ENCODE measurements at regions not wholly inside any gene's neighbourhood (a gene's known extent, or its start where the extent isn't known, plus 50 kb on each side); places are given as distances from the start of the nearest gene placed in this dataset.

DNA sequence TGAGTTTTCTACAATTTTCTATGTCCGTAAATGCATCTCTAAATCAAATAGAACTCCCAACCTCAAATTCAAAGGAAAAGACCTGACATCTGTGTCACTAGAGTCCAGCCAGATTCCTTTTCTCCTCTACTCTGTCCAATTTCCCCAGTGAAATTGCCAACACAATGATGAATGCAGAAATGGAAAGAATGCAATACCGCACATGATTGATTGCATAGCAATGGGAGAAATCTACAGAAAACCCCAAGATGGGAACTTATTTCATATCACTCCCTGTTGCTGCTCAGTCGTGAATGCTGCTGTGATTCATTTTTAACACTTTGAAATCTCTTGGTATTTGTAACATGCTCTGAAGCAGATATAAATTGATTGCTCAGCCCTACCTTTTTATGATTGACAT, 355.1 kb upstream of the TUSC1 start:
- no peak overlapping the region for H3K27ac ChIP-seq
- no peak for DNase-seq
- TF ChIP-seq CTCF (IDR thresholded peaks at IDR 0.05) (no peak), POLR2A (IDR thresholded peaks at IDR 0.05) (no peak), EP300 (IDR thresholded peaks at IDR 0.05) (no peak)
- no peaks in the 10 kb centered on the region for H3K4me1 ChIP-seq (ENCODE audit: insufficient read depth)
- no peaks in the 10 kb centered on the region for H3K9me3 ChIP-seq
- 42 to 51% (median 45%) methylated on average over 3 of the region's 3 CpGs for whole genome bisulfite sequencing, 3 donors
- H3K27me3 ChIP-seq: no peaks in the 10 kb centered on the region
- H3K36me3 ChIP-seq: no peaks in the 10 kb centered on the region
- intact Hi-C loops (cut with DNase I): no loop called here
- H3K4me3 ChIP-seq: no peak overlapping the region

- Histone ChIP-seq H3K27me3 (no peaks in the 10 kb centered on the region), H3K27ac (no peak overlapping the region), H3K9me3 (no peaks in the 10 kb centered on the region), H3K4me1 (ENCODE audit: insufficient read depth) (no peaks in the 10 kb centered on the region), H3K36me3 (no peaks in the 10 kb centered on the region), H3K4me3 (no peak overlapping the region)
- DNase-seq: no peak
- intact Hi-C loops (cut with DNase I): no loop called here
- 66 to 80% (median 76%) methylated on average over 2 of the region's 2 CpGs for WGBS, 3 donors
- TF ChIP-seq CTCF (IDR thresholded peaks at IDR 0.05) (no peak), EP300 (IDR thresholded peaks at IDR 0.05) (no peak), POLR2A (IDR thresholded peaks at IDR 0.05) (no peak)
Measured at GRCh38 chr9:26026423-26027100, 348.3 kb upstream of the TUSC1 start.

DNA sequence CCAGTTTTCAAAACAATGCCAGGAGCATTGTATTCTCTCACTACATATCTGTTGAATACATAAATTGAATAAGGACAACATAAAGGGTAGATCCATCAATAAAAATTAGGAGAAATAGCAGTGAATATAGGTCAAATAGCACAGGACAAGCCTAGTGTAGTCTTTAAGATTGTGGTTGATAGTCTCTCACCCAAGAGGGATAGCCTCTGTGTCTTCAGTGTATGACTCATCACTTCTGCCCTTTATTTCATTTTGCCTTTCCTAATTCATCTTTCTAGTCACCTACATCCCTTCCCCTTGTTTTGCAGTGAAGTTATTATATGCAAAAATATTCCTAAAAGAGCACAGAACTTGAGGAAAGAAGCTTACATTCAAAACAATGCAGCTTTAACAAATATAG, 335.0 kb upstream of the TUSC1 start:
- Histone ChIP-seq H3K4me1 (ENCODE audit: insufficient read depth) (no peaks in the 10 kb centered on the region), H3K4me3 (no peak overlapping the region), H3K27me3 (no peaks in the 10 kb centered on the region), H3K27ac (no peak overlapping the region), H3K36me3 (no peaks in the 10 kb centered on the region), H3K9me3 (peaks cover 0 to 2% of the 10 kb centered on the region in 2 donors)
- DNase-seq: no peak
- TF ChIP-seq EP300 (IDR thresholded peaks at IDR 0.05) (no peak), POLR2A (IDR thresholded peaks at IDR 0.05) (no peak), CTCF (IDR thresholded peaks at IDR 0.05) (no peak)
- intact Hi-C loops (cut with DNase I): no loop called here

DNA sequence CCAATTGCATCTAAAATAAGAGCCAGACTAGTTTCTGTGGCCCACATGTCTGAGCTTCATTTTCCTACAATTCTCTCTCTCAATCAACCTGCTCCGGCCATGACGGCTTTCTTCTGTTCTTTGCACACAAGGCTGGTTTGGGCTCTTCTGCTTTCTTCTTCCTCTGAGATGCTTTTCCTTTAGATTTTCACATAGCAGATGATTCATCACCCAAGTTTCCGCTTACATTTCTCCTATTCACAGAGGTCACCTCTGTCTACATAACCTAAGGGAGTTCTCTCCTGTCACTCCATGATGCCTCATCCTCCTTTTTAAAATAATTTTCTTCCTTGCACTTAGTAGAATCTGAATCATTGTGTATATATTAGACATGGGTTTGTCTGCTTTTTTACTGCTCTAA, 334.6 kb upstream of the TUSC1 start:
- DNase-seq: no peak
- H3K27ac ChIP-seq: no peak overlapping the region
- no peaks in the 10 kb centered on the region for H3K9me3 ChIP-seq
- no peaks in the 10 kb centered on the region for H3K4me1 ChIP-seq (ENCODE audit: insufficient read depth)
- no peak overlapping the region for H3K4me3 ChIP-seq
- no peaks in the 10 kb centered on the region for H3K36me3 ChIP-seq
- WGBS, 3 donors: 90 to 94% (median 91%) methylated on average over 3 of the region's 3 CpGs
- no peaks in the 10 kb centered on the region for H3K27me3 ChIP-seq
- no peak for TF ChIP-seq CTCF (IDR thresholded peaks at IDR 0.05)
- TF ChIP-seq POLR2A (IDR thresholded peaks at IDR 0.05): no peak
- TF ChIP-seq EP300 (IDR thresholded peaks at IDR 0.05): no peak
- intact Hi-C loops (cut with DNase I): no loop called here
